ENCODE measurements at regions not wholly inside any gene's neighbourhood (a gene's known extent, or its start where the extent isn't known, plus 50 kb on each side); places are given as distances from the start of the nearest gene placed in this dataset.

- no peak for DNase-seq
Observed at GRCh38 chr13:22012686-22013085, 341.8 kb downstream of the FGF9 start.

- DNase-seq, result no peak
Observed at GRCh38 chr13:22014469-22014868, 343.6 kb downstream of the FGF9 start.

- peak; percentile 36 to 72 (median 56) for DNase-seq
Observed at GRCh38 chr13:22017226-22017625, 346.4 kb downstream of the FGF9 start.

GRCh38 chr13:22018076-22018835, 347.4 kb downstream of the FGF9 start:
- DNase-seq, result no peak

- no peak for DNase-seq
Observed at GRCh38 chr13:22018836-22019210, 347.9 kb downstream of the FGF9 start.

GRCh38 chr13:22024381-22024994, 353.6 kb downstream of the FGF9 start:
- no peak for DNase-seq

- DNase-seq, result no peak
Observed at GRCh38 chr13:22027566-22027965, 356.7 kb downstream of the FGF9 start.

DNA sequence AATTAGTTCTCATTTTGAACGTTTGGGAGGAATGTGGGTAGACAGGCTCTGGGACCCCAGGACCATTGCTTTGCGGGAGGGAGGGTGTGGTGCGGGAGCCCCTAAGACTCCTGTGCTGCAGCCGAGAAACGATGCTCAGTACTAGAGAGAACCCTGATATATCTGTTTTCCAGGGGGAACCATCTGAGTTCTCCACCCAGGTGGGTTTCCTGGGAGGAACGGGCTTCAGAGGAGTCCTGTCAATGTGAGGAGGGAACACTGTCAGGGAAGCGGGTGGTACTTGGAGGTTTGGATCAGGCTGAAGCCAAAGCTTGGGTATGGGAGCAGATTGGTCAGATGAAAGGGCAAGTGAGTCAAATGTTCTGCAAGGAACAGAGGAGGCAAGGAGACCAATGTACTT, 358.0 kb downstream of the FGF9 start:
- no peak for DNase-seq

DNA sequence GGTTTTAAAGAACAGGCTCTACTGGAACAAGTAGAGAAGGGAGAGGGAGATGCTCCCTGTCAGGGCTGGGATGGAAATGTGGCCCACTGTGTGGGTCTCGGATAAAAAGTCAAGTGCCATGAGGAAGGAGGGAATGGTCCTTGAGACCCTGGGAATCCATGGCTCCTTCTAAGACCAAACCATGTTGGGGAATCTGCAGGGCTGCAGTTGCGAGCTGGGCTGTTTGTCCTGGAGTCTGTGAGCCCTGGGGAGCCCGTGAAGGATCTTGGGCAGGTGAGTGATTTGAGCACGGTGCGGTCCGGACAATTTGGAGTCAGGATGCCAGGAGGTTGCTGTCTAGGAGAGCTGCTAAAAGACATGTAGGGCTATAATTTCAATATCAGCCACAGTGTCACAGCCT, 359.4 kb downstream of the FGF9 start:
- DNase-seq, result no peak

DNA sequence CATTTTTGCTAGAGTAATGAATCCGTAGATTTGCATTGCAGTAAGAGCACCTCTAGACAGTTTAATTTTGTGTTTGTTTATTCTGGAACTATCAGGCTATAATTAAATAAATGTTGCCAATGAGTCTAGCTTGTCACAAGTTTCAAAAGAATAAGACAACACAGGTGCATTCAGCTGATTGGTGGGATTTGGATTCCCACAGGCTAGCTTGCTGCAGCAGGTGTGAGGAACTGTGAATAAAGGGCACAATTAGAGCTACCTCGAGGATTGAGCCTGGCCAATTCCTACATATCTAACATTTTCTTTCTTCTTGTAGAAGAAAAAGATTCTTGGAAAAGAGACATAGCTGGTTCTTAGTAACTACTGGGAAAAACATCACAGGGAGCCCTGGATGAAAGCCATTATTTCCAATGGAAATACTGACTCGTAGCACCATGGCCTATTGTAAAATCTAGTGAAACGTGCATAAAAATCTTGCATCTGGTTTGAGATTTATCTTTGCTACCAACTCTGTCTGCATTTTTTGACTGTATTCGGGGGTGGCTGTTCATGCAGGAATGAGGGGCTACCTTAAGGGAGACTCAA, 360.9 kb downstream of the FGF9 start:
- DNase-seq, result no peak

DNA sequence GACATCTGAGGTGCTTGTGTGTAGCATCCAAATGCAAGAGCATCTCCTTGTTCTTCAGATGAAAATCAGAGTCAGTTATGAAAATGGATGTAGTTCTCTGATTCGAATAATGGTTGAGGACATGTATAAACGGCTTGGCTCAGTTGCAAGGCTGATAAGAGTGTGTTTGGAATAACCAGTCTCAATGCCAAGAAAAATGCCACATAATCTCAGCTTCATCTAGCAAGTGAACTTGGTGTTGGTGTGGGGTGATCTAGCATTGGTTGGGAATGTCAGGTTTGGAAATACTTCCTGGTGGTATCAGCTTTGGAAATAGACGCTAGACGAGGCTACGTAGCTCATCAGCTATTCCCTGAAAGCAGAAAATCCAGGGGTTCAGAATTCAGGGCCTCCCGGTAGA, 362.0 kb downstream of the FGF9 start:
- no peak for DNase-seq

GRCh38 chr13:22039961-22040360, 369.1 kb downstream of the FGF9 start:
- DNase-seq, result no peak

DNA sequence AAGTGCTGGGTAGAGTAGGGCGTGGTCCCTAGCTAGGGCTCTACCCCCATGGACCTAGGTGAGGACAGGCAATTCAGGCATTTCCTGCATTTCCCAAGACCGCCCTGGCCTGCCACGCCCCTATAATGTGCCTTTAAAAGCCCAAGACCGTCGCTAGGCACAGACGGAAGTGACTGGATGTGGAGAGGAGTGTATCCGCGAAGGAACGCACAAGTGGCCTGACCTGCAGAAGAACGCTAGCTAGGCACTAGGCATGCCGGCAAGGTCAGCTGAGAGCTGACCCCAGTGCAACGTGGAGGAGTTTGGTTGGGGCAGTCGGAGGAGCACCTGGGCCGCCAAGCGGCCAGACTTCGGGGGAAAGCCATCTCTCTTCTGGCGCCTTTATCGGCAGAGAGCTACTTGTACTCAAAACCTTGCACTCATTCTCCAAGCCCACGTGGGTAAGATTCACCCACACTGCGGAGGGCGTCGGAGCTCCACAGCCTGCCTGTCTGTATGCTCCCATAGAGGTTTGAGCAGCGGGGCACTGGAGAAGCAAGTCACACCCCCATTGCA, 370.0 kb downstream of the FGF9 start:
- peak in 2 of 4 experiments; percentile 10 to 28 for DNase-seq

GRCh38 chr13:22041741-22042140, 370.9 kb downstream of the FGF9 start:
- DNase-seq, result no peak

DNA sequence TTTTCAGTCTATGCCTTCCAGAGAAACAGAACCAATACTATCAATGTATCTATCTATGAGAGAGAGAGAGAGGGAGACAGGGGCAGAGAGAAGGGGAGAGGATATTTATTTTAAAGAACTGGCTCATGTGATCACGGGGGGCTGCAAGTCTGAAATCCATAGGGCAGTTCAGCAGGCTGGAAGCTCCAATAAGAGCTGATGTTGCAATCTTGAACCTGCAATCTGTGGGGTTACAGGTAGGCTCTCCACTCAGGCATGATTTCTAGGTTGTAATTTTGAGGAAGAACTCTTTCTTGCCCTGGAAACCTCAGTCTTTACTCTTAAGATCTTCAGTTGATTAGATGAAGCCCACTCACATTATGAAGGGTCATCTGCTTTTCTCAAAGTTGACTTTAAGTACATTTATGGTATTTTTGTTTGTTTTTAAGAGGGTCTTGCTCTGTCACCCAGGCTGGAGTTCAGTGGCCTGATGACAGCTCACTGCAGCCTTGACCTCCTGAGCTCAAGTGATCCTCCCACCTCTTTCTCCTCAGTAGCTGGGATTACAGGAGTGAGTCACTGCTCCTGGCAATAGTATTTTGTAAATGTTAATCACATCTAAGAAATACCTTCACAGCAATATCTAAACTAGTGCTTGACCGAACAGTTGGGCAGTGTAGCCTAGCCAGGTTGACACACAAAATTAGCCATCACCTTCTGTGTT, 376.4 kb downstream of the FGF9 start:
- peak in 2 of 4 experiments; percentile 8 for DNase-seq

- no peak for DNase-seq
Observed at GRCh38 chr13:22047785-22048104, 376.9 kb downstream of the FGF9 start.

DNA sequence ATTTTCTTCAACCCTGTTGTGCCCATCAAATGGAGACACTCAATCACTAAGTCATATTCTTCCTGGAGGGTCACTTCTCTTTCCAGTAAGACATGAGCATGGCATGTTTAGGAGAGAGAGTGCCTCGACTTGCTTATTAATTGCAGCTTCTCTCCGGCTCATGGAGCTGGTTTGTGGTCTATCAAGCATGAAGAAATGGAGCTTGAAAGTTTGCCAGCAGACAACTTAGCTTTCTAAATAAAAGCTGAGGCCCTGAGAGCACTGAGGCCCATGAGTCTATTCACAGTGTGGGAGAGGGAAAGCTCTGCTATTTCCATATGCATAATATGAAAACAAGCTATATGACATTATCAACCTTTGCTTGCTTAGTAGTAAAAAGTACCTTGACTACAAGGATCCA, 378.5 kb downstream of the FGF9 start:
- no peak for DNase-seq

DNA sequence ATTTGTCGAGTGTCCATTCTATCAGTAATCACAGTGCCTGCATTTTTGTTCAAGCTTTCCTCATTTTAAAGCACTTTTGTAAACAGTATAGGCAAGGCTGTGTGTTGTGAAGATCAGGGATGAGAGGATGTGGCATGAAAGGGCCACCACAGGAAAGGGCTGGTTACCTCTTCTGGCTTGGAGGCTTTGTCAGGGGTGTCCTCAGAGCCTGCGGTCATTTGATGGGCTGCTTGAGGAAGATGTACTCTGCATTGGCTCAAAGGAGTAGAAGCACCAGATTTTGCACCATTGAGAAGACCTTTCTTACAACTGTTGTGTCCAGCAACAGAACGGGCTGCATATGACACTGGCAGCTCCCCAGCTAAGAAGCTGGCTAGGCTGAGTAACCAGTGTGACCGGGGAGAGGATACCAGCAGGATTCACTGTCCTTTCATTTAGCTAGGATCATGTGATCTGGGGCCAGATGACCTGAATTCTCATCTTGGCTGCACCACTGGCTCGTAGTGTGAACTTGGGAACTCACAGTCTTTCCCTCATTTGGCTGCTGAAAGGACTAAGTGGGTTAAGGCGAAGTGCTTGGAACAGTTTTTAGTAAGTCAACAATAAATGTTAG, 380.2 kb downstream of the FGF9 start:
- DNase-seq, result no peak

GRCh38 chr13:22053053-22053452, 382.2 kb downstream of the FGF9 start:
- no peak for DNase-seq

- DNase-seq, result no peak
Observed at GRCh38 chr13:22055259-22055658, 384.4 kb downstream of the FGF9 start.

DNA sequence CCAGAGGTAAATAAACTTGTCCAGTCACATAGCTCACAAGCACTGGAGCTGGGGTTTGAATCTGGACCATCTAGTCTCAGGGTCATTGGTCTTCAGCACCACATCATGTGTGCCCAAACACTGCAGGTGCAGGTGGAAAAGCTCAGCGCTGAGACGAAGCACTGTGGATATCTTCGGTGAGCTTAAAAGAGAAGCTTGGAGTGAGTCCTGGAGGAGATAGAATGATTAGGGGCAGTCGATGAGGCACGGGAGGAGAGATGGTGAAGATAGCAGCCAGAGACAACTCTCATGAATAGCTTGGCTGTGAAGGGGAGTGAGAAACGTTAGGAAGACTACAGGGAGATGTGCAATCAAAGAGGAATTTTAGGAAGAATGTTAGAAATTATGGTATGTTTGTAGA, 389.3 kb downstream of the FGF9 start:
- no peak for DNase-seq

- no peak for DNase-seq
Observed at GRCh38 chr13:22061371-22061805, 390.5 kb downstream of the FGF9 start.
